GM12864 (cell line): ENCODE measurements at regions not wholly inside any gene's neighbourhood (a gene's known extent, or its start where the extent isn't known, plus 50 kb on each side); places are given as distances from the start of the nearest gene placed in this dataset.
A peak's percentile ranks its signal among the peaks of the same experiment; 100 is the strongest.

Source experiments
- DNase-seq: peaks from one replicate; pipeline ENCODE4 v3.0.0-alpha.2; 2011; ENCODE audit warnings: low read depth
- H3K4me3 ChIP-seq: 2 replicates; pipeline ENCODE4 v1.5.1; 2011; ENCODE audit warnings: mild to moderate bottlenecking, low read depth, low read length, control low read depth
- CTCF ChIP-seq: IDR thresholded peaks from 2 replicates; pipeline ENCODE4 v1.5.1; 2011; ENCODE audit warnings: low read depth, mild to moderate bottlenecking, moderate library complexity, low read length, control low read depth, inconsistent platforms; ENCODE audit errors: missing control alignments

GRCh38 chr15:81856634-81857026 lies 189.2 kb downstream of the MEX3B start:
- DNase-seq, result no peak
- no peak overlapping the region for H3K4me3 ChIP-seq
- no peak for TF ChIP-seq CTCF

GRCh38 chr15:81856001-81856633 lies 189.7 kb downstream of the MEX3B start:
- no peak for DNase-seq
- TF ChIP-seq CTCF, result no peak
- H3K4me3 ChIP-seq, result no peak overlapping the region

GRCh38 chr15:81853150-81853748 lies 192.6 kb downstream of the MEX3B start:
- H3K4me3 ChIP-seq, result no peak overlapping the region
- peak; percentile 8 for DNase-seq
- TF ChIP-seq CTCF, result no peak

- H3K4me3 ChIP-seq, result no peak overlapping the region
Measured at GRCh38 chr15:81852411-81853149, 193.2 kb downstream of the MEX3B start.

GRCh38 chr15:81851757-81852156 lies 194.1 kb downstream of the MEX3B start:
- no peak for DNase-seq

More at GRCh38 chr15:81852411-81853149, 193.2 kb downstream of the MEX3B start:
- DNase-seq, result no peak
- TF ChIP-seq CTCF, result no peak

GRCh38 chr15:81851325-81851724 lies 194.5 kb downstream of the MEX3B start:
- no peak for TF ChIP-seq CTCF
- no peak overlapping the region for H3K4me3 ChIP-seq
- DNase-seq, result no peak

More at GRCh38 chr15:81851757-81852156, 194.1 kb downstream of the MEX3B start:
- TF ChIP-seq CTCF, result no peak
- H3K4me3 ChIP-seq, result no peak overlapping the region
